ENCODE measurements at regions not wholly inside any gene's neighbourhood (a gene's known extent, or its start where the extent isn't known, plus 50 kb on each side); places are given as distances from the start of the nearest gene placed in this dataset.

GRCh38 chr21:34009193-34009592 is 64.2 kb upstream of the MRPS6 start:
- H3K27ac ChIP-seq (ENCODE audit: low read depth, low read length) = peak overlapping the region; percentile 34
- H3K9me3 ChIP-seq (ENCODE audit: control insufficient read depth, insufficient read depth, low read length) = no peaks in the 10 kb centered on the region
- H3K27me3 ChIP-seq (ENCODE audit: control insufficient read depth, insufficient read depth, low read length) = no peaks in the 10 kb centered on the region
- H3K36me3 ChIP-seq (ENCODE audit: control insufficient read depth, insufficient read depth, low read length) = no peaks in the 10 kb centered on the region
- no peak overlapping the region for H3K4me3 ChIP-seq (ENCODE audit: low read depth, low read length)
- no peaks in the 10 kb centered on the region for H3K4me1 ChIP-seq (ENCODE audit: control insufficient read depth, insufficient read depth, low read length)
- no peak overlapping the region for H3K9ac ChIP-seq (ENCODE audit: low read depth, low read length)

GRCh38 chr21:34008618-34009017 is 64.8 kb upstream of the MRPS6 start:
- no peaks in the 10 kb centered on the region for H3K27me3 ChIP-seq (ENCODE audit: control insufficient read depth, insufficient read depth, low read length)
- H3K27ac ChIP-seq (ENCODE audit: low read depth, low read length) = peak overlapping the region; percentile 34
- H3K36me3 ChIP-seq (ENCODE audit: control insufficient read depth, insufficient read depth, low read length) = no peaks in the 10 kb centered on the region
- no peak overlapping the region for H3K9ac ChIP-seq (ENCODE audit: low read depth, low read length)
- H3K9me3 ChIP-seq (ENCODE audit: control insufficient read depth, insufficient read depth, low read length) = no peaks in the 10 kb centered on the region
- H3K4me1 ChIP-seq (ENCODE audit: control insufficient read depth, insufficient read depth, low read length) = no peaks in the 10 kb centered on the region
- H3K4me3 ChIP-seq (ENCODE audit: low read depth, low read length) = no peak overlapping the region

DNA sequence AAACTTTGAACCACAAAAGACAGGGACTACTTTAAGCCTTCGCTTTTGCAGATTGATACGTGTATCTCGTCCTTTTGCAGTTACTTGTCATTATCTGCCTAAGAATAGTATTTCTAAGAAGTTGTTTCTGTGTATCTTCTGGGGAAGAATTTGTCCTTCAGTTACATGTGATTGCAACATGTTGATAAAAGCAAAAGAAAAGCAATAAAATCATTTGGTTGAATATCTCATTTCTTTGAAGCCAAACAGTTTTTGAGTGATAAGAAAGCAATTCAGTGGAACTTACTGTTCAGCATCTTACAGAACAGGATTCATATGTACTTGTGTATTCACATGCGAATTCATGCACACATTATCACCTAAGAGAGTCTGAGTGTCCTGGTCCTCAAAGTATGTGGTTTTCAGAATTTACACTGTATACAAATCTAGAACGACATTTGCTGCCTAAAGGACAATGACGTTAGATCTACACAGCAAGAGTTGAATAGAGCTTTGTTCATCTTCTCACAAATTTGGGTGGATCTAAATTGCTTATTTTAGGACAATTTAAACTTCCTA is 66.7 kb upstream of the MRPS6 start:
- H3K4me3 ChIP-seq (ENCODE audit: low read depth, low read length) = no peak overlapping the region
- H3K27me3 ChIP-seq (ENCODE audit: control insufficient read depth, insufficient read depth, low read length) = no peaks in the 10 kb centered on the region
- H3K9me3 ChIP-seq (ENCODE audit: control insufficient read depth, insufficient read depth, low read length) = no peaks in the 10 kb centered on the region
- no peaks in the 10 kb centered on the region for H3K4me1 ChIP-seq (ENCODE audit: control insufficient read depth, insufficient read depth, low read length)
- no peaks in the 10 kb centered on the region for H3K36me3 ChIP-seq (ENCODE audit: control insufficient read depth, insufficient read depth, low read length)
- H3K9ac ChIP-seq (ENCODE audit: low read depth, low read length) = no peak overlapping the region
- H3K27ac ChIP-seq (ENCODE audit: low read depth, low read length) = no peak overlapping the region

- H3K4me1 ChIP-seq (ENCODE audit: control insufficient read depth, insufficient read depth, low read length) = no peaks in the 10 kb centered on the region
- H3K27me3 ChIP-seq (ENCODE audit: control insufficient read depth, insufficient read depth, low read length) = no peaks in the 10 kb centered on the region
- H3K27ac ChIP-seq (ENCODE audit: low read depth, low read length) = no peak overlapping the region
- no peaks in the 10 kb centered on the region for H3K9me3 ChIP-seq (ENCODE audit: control insufficient read depth, insufficient read depth, low read length)
- H3K4me3 ChIP-seq (ENCODE audit: low read depth, low read length) = no peak overlapping the region
- no peak overlapping the region for H3K9ac ChIP-seq (ENCODE audit: low read depth, low read length)
- H3K36me3 ChIP-seq (ENCODE audit: control insufficient read depth, insufficient read depth, low read length) = no peaks in the 10 kb centered on the region
Observed at GRCh38 chr21:34004974-34005373, 68.4 kb upstream of the MRPS6 start.

GRCh38 chr21:34004013-34004938 is 69.1 kb upstream of the MRPS6 start:
- H3K27ac ChIP-seq (ENCODE audit: low read depth, low read length) = no peak overlapping the region
- H3K27me3 ChIP-seq (ENCODE audit: control insufficient read depth, insufficient read depth, low read length) = no peaks in the 10 kb centered on the region
- H3K9ac ChIP-seq (ENCODE audit: low read depth, low read length) = no peak overlapping the region
- no peaks in the 10 kb centered on the region for H3K36me3 ChIP-seq (ENCODE audit: control insufficient read depth, insufficient read depth, low read length)
- no peaks in the 10 kb centered on the region for H3K9me3 ChIP-seq (ENCODE audit: control insufficient read depth, insufficient read depth, low read length)
- H3K4me1 ChIP-seq (ENCODE audit: control insufficient read depth, insufficient read depth, low read length) = no peaks in the 10 kb centered on the region
- no peak overlapping the region for H3K4me3 ChIP-seq (ENCODE audit: low read depth, low read length)

DNA sequence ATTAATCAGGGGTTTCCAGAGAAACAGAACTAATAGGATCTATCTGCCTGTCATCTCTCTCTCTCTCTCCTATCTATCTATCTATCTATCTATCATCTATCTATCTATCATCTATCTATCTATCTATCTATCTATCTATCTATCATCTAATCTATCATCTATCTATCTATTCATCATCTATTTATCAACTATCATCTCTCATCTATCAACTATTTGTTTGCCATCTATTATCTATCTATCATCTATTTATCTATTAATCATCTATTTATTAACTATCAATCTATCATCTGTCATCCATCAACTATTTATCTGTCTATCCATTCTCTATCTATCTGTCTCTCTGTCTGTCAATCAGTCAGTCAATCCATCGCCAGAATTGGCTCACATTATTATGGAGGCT is 70.0 kb upstream of the MRPS6 start:
- Histone ChIP-seq H3K4me1 (ENCODE audit: control insufficient read depth, insufficient read depth, low read length) (no peaks in the 10 kb centered on the region), H3K36me3 (ENCODE audit: control insufficient read depth, insufficient read depth, low read length) (no peaks in the 10 kb centered on the region), H3K9me3 (ENCODE audit: control insufficient read depth, insufficient read depth, low read length) (no peaks in the 10 kb centered on the region), H3K27ac (ENCODE audit: low read depth, low read length) (no peak overlapping the region), H3K9ac (ENCODE audit: low read depth, low read length) (no peak overlapping the region), H3K4me3 (ENCODE audit: low read depth, low read length) (no peak overlapping the region), H3K27me3 (ENCODE audit: control insufficient read depth, insufficient read depth, low read length) (no peaks in the 10 kb centered on the region)

DNA sequence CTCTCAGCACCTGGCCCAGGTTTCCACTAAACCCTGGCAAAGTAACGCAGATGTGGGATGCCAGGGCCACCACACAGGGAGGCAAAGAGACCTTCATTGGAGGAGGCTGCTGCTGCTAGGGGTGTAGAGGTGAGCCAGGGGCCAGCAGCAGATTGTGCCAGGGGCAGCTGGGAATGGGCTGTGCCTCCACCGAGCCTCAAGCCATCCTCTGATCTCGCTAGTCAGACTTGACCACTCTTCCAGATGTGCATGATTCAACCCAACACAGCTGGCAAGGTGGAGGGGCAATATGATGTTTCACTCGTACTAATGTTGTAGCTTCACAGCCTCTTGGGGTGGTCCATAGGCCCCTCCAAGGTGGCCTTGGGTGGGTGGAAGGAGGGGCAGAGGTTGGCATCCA is 73.0 kb upstream of the MRPS6 start:
- Histone ChIP-seq H3K27ac (ENCODE audit: low read depth, low read length) (no peak overlapping the region), H3K4me3 (ENCODE audit: low read depth, low read length) (no peak overlapping the region), H3K27me3 (ENCODE audit: control insufficient read depth, insufficient read depth, low read length) (no peaks in the 10 kb centered on the region), H3K4me1 (ENCODE audit: control insufficient read depth, insufficient read depth, low read length) (no peaks in the 10 kb centered on the region), H3K9me3 (ENCODE audit: control insufficient read depth, insufficient read depth, low read length) (no peaks in the 10 kb centered on the region), H3K9ac (ENCODE audit: low read depth, low read length) (no peak overlapping the region), H3K36me3 (ENCODE audit: control insufficient read depth, insufficient read depth, low read length) (no peaks in the 10 kb centered on the region)

GRCh38 chr21:33998809-33999208 is 74.6 kb upstream of the MRPS6 start:
- Histone ChIP-seq H3K27me3 (ENCODE audit: control insufficient read depth, insufficient read depth, low read length) (no peaks in the 10 kb centered on the region), H3K4me1 (ENCODE audit: control insufficient read depth, insufficient read depth, low read length) (no peaks in the 10 kb centered on the region), H3K9ac (ENCODE audit: low read depth, low read length) (no peak overlapping the region), H3K4me3 (ENCODE audit: low read depth, low read length) (no peak overlapping the region), H3K27ac (ENCODE audit: low read depth, low read length) (no peak overlapping the region), H3K9me3 (ENCODE audit: control insufficient read depth, insufficient read depth, low read length) (no peaks in the 10 kb centered on the region), H3K36me3 (ENCODE audit: control insufficient read depth, insufficient read depth, low read length) (no peaks in the 10 kb centered on the region)

GRCh38 chr21:33998402-33998801 is 75.0 kb upstream of the MRPS6 start:
- H3K27me3 ChIP-seq (ENCODE audit: control insufficient read depth, insufficient read depth, low read length) = no peaks in the 10 kb centered on the region
- H3K36me3 ChIP-seq (ENCODE audit: control insufficient read depth, insufficient read depth, low read length) = no peaks in the 10 kb centered on the region
- no peak overlapping the region for H3K9ac ChIP-seq (ENCODE audit: low read depth, low read length)
- H3K4me3 ChIP-seq (ENCODE audit: low read depth, low read length) = no peak overlapping the region
- no peaks in the 10 kb centered on the region for H3K9me3 ChIP-seq (ENCODE audit: control insufficient read depth, insufficient read depth, low read length)
- H3K4me1 ChIP-seq (ENCODE audit: control insufficient read depth, insufficient read depth, low read length) = no peaks in the 10 kb centered on the region
- H3K27ac ChIP-seq (ENCODE audit: low read depth, low read length) = no peak overlapping the region

DNA sequence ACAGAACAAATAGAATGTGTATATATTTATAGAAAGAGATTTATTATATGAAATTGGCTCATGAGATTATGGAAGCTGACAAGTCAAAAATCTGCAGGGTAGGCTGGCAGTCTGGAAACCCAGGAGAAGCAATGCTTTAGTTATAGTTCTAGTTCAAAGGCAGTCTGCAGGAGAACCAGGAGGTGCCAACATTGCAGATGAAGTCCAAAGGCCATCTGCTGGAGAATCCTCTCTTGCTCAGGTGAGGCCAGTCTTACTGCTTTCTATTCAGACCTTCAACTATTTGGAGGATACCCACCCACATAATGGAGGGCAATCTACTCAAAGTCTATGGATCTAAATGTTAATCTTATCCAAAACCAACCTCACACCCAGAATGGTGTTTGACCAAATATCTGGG is 75.9 kb upstream of the MRPS6 start:
- no peaks in the 10 kb centered on the region for H3K36me3 ChIP-seq (ENCODE audit: control insufficient read depth, insufficient read depth, low read length)
- H3K4me3 ChIP-seq (ENCODE audit: low read depth, low read length) = no peak overlapping the region
- no peak overlapping the region for H3K9ac ChIP-seq (ENCODE audit: low read depth, low read length)
- no peaks in the 10 kb centered on the region for H3K9me3 ChIP-seq (ENCODE audit: control insufficient read depth, insufficient read depth, low read length)
- H3K4me1 ChIP-seq (ENCODE audit: control insufficient read depth, insufficient read depth, low read length) = no peaks in the 10 kb centered on the region
- H3K27me3 ChIP-seq (ENCODE audit: control insufficient read depth, insufficient read depth, low read length) = no peaks in the 10 kb centered on the region
- no peak overlapping the region for H3K27ac ChIP-seq (ENCODE audit: low read depth, low read length)

DNA sequence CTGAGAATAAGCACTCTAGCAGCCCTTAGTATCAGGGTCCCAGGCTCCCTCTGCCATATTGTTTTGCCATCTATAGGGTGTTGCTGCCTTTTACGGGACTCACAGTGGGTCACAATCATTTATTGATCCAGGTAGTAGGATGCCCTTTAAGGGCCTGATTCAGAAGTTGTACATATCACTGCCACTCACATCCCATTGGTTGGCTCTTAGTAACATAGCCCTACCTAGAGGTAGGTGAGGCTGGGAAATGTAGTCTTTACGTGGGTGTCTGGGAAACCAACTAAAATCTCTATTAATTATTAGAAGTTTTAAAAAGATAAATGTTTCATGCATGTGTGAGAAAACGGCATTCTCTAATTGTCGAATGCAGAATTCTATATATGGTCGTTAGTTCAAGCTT is 78.8 kb upstream of the ATP5PO start:
- Histone ChIP-seq H3K4me1 (ENCODE audit: control insufficient read depth, insufficient read depth, low read length) (peaks cover 8% of the 10 kb centered on the region; the same call in 1 of the 2 replicates), H3K9ac (ENCODE audit: low read depth, low read length) (no peak overlapping the region), H3K27ac (ENCODE audit: low read depth, low read length) (no peak overlapping the region), H3K27me3 (ENCODE audit: control insufficient read depth, insufficient read depth, low read length) (no peaks in the 10 kb centered on the region), H3K36me3 (ENCODE audit: control insufficient read depth, insufficient read depth, low read length) (no peaks in the 10 kb centered on the region), H3K4me3 (ENCODE audit: low read depth, low read length) (no peak overlapping the region), H3K9me3 (ENCODE audit: control insufficient read depth, insufficient read depth, low read length) (no peaks in the 10 kb centered on the region)

Data from HUES48 (cell line).